Esophagus mucosa (tissue), 1 donor: ENCODE measurements at regions not wholly inside any gene's neighbourhood (a gene's known extent, or its start where the extent isn't known, plus 50 kb on each side); places are given as distances from the start of the nearest gene placed in this dataset.
"Not testable (repeated sequence)": the region's sequence is repeated elsewhere in the genome, so short reads cannot be mapped to it uniquely, and the experiment has no call there.

ENCODE experiments used
- ATAC-seq: fragments of 200-7000 bp; cut with Tn5 transposase; one replicate; pipeline ENCODE4 v1.9.1; 2020
- donor health status: DM: yes; HTN: yes; CAD: no.

GRCh38 chr6:27617046-27617687 lies 144.3 kb upstream of the ZNF184 start:
- no peak for ATAC-seq

GRCh38 chr6:27616328-27617045 lies 143.6 kb upstream of the ZNF184 start:
- no peak for ATAC-seq

GRCh38 chr6:27611451-27611850 lies 138.5 kb upstream of the ZNF184 start:
- ATAC-seq, result no peak

- peak; percentile 74 for ATAC-seq
Measured at GRCh38 chr6:27608916-27609883, 136.3 kb upstream of the ZNF184 start.

- ATAC-seq, result peak; percentile 53
Measured at GRCh38 chr6:27605401-27606342, 132.8 kb upstream of the ZNF184 start.

GRCh38 chr6:27604986-27605385 lies 132.1 kb upstream of the ZNF184 start:
- ATAC-seq, result no peak

- no peak for ATAC-seq
Measured at GRCh38 chr6:27601668-27602254, 128.9 kb upstream of the ZNF184 start.

- ATAC-seq, result no peak
Measured at GRCh38 chr6:27599859-27600532, 127.1 kb upstream of the ZNF184 start.

GRCh38 chr6:27597031-27597567 lies 124.2 kb upstream of the ZNF184 start:
- not testable (repeated sequence) for ATAC-seq

GRCh38 chr6:27593861-27594260 lies 121.0 kb upstream of the ZNF184 start:
- no peak for ATAC-seq

GRCh38 chr6:27593200-27593818 lies 120.4 kb upstream of the ZNF184 start:
- ATAC-seq, result no peak

- ATAC-seq, result peak; percentile 93
Measured at GRCh38 chr6:27592481-27593199, 119.7 kb upstream of the ZNF184 start.

GRCh38 chr6:27591699-27592480 lies 119.0 kb upstream of the ZNF184 start:
- ATAC-seq, result peak; percentile 48

GRCh38 chr6:27585316-27585715 lies 112.4 kb upstream of the ZNF184 start:
- not testable (repeated sequence) for ATAC-seq

- ATAC-seq, result no peak
Measured at GRCh38 chr6:27584326-27584725, 111.4 kb upstream of the ZNF184 start.

GRCh38 chr6:27582928-27583725 lies 110.2 kb upstream of the ZNF184 start:
- no peak for ATAC-seq

- no peak for ATAC-seq
Measured at GRCh38 chr6:27579973-27580372, 107.1 kb upstream of the ZNF184 start.

GRCh38 chr6:27577922-27578321 lies 105.0 kb upstream of the ZNF184 start:
- no peak for ATAC-seq
